ENCODE measurements at regions not wholly inside any gene's neighbourhood (a gene's known extent, or its start where the extent isn't known, plus 50 kb on each side); places are given as distances from the start of the nearest gene placed in this dataset.

DNA sequence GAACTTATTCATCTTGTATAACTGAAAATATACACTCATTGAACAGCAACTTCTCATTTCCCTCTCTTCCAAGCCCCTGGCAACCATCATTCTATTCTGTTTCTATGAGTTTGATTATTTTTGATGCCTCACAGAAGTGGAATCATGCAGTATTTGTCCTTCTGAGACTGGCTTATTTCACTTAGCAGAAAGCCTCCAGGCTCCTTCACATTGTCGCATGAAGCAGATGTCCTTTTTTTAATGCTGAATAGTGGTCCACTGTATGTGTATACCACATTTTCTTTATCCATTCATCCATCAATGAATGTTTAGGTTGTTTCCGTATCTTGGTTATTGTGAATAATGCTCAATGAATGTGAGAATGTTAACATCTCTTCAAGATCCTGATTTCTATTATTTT lies 238.2 kb upstream of the KLF14 start:
- TF ChIP-seq POLR2A (IDR thresholded peaks at IDR 0.05; ENCODE audit: low read depth) (no peak), EP300 (IDR thresholded peaks at IDR 0.05) (no peak), CTCF (IDR thresholded peaks at IDR 0.05) (no peak)

All from esophagus muscularis mucosa (tissue), 4 donors.